Muscle of leg (tissue), 3 donors: ENCODE measurements at regions not wholly inside any gene's neighbourhood (a gene's known extent, or its start where the extent isn't known, plus 50 kb on each side); places are given as distances from the start of the nearest gene placed in this dataset.

ENCODE experiments used
- DNase-seq: peaks from one replicate; pipeline ENCODE4 v3.0.0; 2013
- H3K27ac ChIP-seq: one replicate; pipeline ENCODE4 v1.5.1; 2013; ENCODE audit warnings: mild to moderate bottlenecking, low read length, control low read depth
- H3K27me3 ChIP-seq: one replicate; pipeline ENCODE4 v1.6.1; 2013; ENCODE audit warnings: low read length; ENCODE audit not compliant: control insufficient read depth, insufficient read depth
- H3K36me3 ChIP-seq: one replicate; pipeline ENCODE4 v1.6.1; 2013; ENCODE audit warnings: low read length; ENCODE audit not compliant: control insufficient read depth, insufficient read depth
- H3K4me1 ChIP-seq: one replicate; pipeline ENCODE4 v1.6.1; 2013; ENCODE audit warnings: low read length; ENCODE audit not compliant: control insufficient read depth, insufficient read depth
- H3K4me3 ChIP-seq: one replicate; pipeline ENCODE4 v1.5.1; 2013; ENCODE audit warnings: low read length, control low read depth
- H3K9me3 ChIP-seq: replicated peaks from 2 replicates; pipeline ENCODE4 v1.6.1; 2013; ENCODE audit warnings: low read depth, low read length; ENCODE audit not compliant: control insufficient read depth
- WGBS: methylation state at CpG from one replicate; pipeline ENCODE4 v1.1.5; 2013; ENCODE audit warnings: missing lambda C conversion rate; ENCODE audit not compliant: insufficient coverage; 5-methylcytosine and 5-hydroxymethylcytosine counted together

GRCh38 chr11:15645201-15645600 lies 530.5 kb downstream of the INSC start:
- Histone ChIP-seq H3K9me3 (no peaks in the 10 kb centered on the region), H3K36me3 (no peaks in the 10 kb centered on the region), H3K27me3 (no peaks in the 10 kb centered on the region), H3K27ac (no peak overlapping the region), H3K4me3 (no peak overlapping the region), H3K4me1 (peaks cover 18% of the 10 kb centered on the region)
- no peak for DNase-seq
- no CpG with 5 or more reads among the region's 1 CpG for WGBS

GRCh38 chr11:15649371-15650104 lies 534.8 kb downstream of the INSC start:
- peaks cover 2% of the 10 kb centered on the region for H3K27me3 ChIP-seq
- 34% methylated on average over 11 of the region's 14 CpGs for WGBS
- no peaks in the 10 kb centered on the region for H3K36me3 ChIP-seq
- H3K4me3 ChIP-seq: no peak overlapping the region
- no peaks in the 10 kb centered on the region for H3K9me3 ChIP-seq
- H3K4me1 ChIP-seq: peaks cover 23% of the 10 kb centered on the region
- peak overlapping the region; percentile 72 for H3K27ac ChIP-seq
- DNase-seq: no peak

GRCh38 chr11:15650105-15650938 lies 535.6 kb downstream of the INSC start:
- H3K27me3 ChIP-seq: peaks cover 2% of the 10 kb centered on the region
- peak overlapping the region; percentile 44 for H3K4me3 ChIP-seq
- H3K27ac ChIP-seq: peak overlapping the region; percentile 81
- H3K9me3 ChIP-seq: no peaks in the 10 kb centered on the region
- DNase-seq: peak; percentile 98
- WGBS: 2% methylated on average over 33 of the region's 41 CpGs
- H3K4me1 ChIP-seq: peaks cover 20% of the 10 kb centered on the region
- H3K36me3 ChIP-seq: no peaks in the 10 kb centered on the region

GRCh38 chr11:15651033-15651432 lies 536.3 kb downstream of the INSC start:
- no peak for DNase-seq
- Histone ChIP-seq H3K27ac (peak overlapping the region; percentile 81), H3K9me3 (no peaks in the 10 kb centered on the region), H3K4me3 (no peak overlapping the region), H3K36me3 (no peaks in the 10 kb centered on the region), H3K4me1 (peaks cover 20% of the 10 kb centered on the region), H3K27me3 (peaks cover 2% of the 10 kb centered on the region)
- 56% methylated on average over 7 of the region's 22 CpGs for WGBS

GRCh38 chr11:15651816-15652215 lies 537.1 kb downstream of the INSC start:
- Histone ChIP-seq H3K27ac (peak overlapping the region; percentile 40), H3K4me1 (peaks cover 20% of the 10 kb centered on the region), H3K27me3 (peaks cover 2% of the 10 kb centered on the region), H3K4me3 (peak overlapping the region; percentile 6), H3K9me3 (no peaks in the 10 kb centered on the region), H3K36me3 (no peaks in the 10 kb centered on the region)
- DNase-seq: peak; percentile 48
- 39% methylated on average over 9 of the region's 11 CpGs for WGBS

GRCh38 chr11:15653191-15653710 lies 538.5 kb downstream of the INSC start:
- no peak overlapping the region for H3K4me3 ChIP-seq
- no peaks in the 10 kb centered on the region for H3K36me3 ChIP-seq
- H3K27me3 ChIP-seq: peaks cover 2% of the 10 kb centered on the region
- no peaks in the 10 kb centered on the region for H3K9me3 ChIP-seq
- no CpG with 5 or more reads among the region's 4 CpGs for WGBS
- H3K27ac ChIP-seq: no peak overlapping the region
- DNase-seq: no peak
- peaks cover 23% of the 10 kb centered on the region for H3K4me1 ChIP-seq

- Histone ChIP-seq H3K27ac (no peak overlapping the region), H3K4me1 (peaks cover 22% of the 10 kb centered on the region), H3K4me3 (no peak overlapping the region), H3K36me3 (no peaks in the 10 kb centered on the region), H3K27me3 (peaks cover 2% of the 10 kb centered on the region), H3K9me3 (no peaks in the 10 kb centered on the region)
- DNase-seq: no peak
- WGBS: 77% methylated on average over 4 of the region's 4 CpGs
Measured at GRCh38 chr11:15654451-15654850, 539.7 kb downstream of the INSC start.

GRCh38 chr11:15655552-15655951 lies 540.8 kb downstream of the INSC start:
- no peak overlapping the region for H3K27ac ChIP-seq
- no peaks in the 10 kb centered on the region for H3K36me3 ChIP-seq
- no peak for DNase-seq
- H3K4me3 ChIP-seq: no peak overlapping the region
- peaks cover 13% of the 10 kb centered on the region for H3K4me1 ChIP-seq
- peaks cover 2% of the 10 kb centered on the region for H3K27me3 ChIP-seq
- WGBS: 76% methylated on average over 5 of the region's 8 CpGs
- no peaks in the 10 kb centered on the region for H3K9me3 ChIP-seq

- DNase-seq: no peak
- Histone ChIP-seq H3K4me3 (no peak overlapping the region), H3K27me3 (no peaks in the 10 kb centered on the region), H3K9me3 (no peaks in the 10 kb centered on the region), H3K27ac (no peak overlapping the region), H3K36me3 (no peaks in the 10 kb centered on the region), H3K4me1 (peaks cover 3% of the 10 kb centered on the region)
- no CpG with 5 or more reads among the region's 5 CpGs for WGBS
Measured at GRCh38 chr11:15657264-15657663, 542.5 kb downstream of the INSC start.

GRCh38 chr11:15660496-15660895 lies 545.8 kb downstream of the INSC start:
- DNase-seq: no peak
- Histone ChIP-seq H3K4me3 (no peak overlapping the region), H3K36me3 (no peaks in the 10 kb centered on the region), H3K9me3 (no peaks in the 10 kb centered on the region), H3K4me1 (peaks cover 9% of the 10 kb centered on the region), H3K27me3 (no peaks in the 10 kb centered on the region), H3K27ac (no peak overlapping the region)
- WGBS: 90% methylated on average over 2 of the region's 3 CpGs
